Liver (tissue), 8 donors: ENCODE measurements at regions not wholly inside any gene's neighbourhood (a gene's known extent, or its start where the extent isn't known, plus 50 kb on each side); places are given as distances from the start of the nearest gene placed in this dataset.
"Not testable (repeated sequence)": the region's sequence is repeated elsewhere in the genome, so short reads cannot be mapped to it uniquely, and the experiment has no call there.

Experiments
- DNase-seq: peaks from one replicate; pipeline ENCODE4 v3.0.0-alpha.2; 2017; ENCODE audit warnings: low spot score
- H3K27ac ChIP-seq, 2 donors: one replicate each; pipeline ENCODE4 v1.7.0; 2013; ENCODE audit warnings: inconsistent platforms in 2 of 2, low read length in 2 of 2, control low read depth in 1 of 2, low read depth in 1 of 2, mild to moderate bottlenecking in 1 of 2
- H3K27me3 ChIP-seq, 4 donors: one replicate each; pipeline versions ENCODE4 v1.6.1 to v1.7.0; 2013; ENCODE audit warnings: low read length in 3 of 4, inconsistent platforms in 1 of 4, mild to moderate bottlenecking in 1 of 4, moderate library complexity in 1 of 4; ENCODE audit not compliant: control insufficient read depth in 4 of 4, insufficient read depth in 4 of 4
- H3K36me3 ChIP-seq, 4 donors: one replicate each; pipeline versions ENCODE4 v1.6.1 to v1.7.0; 2013; ENCODE audit warnings: low read length in 3 of 4, mild to moderate bottlenecking in 3 of 4, low read depth in 1 of 4, moderate library complexity in 1 of 4; ENCODE audit not compliant: control insufficient read depth in 4 of 4, insufficient read depth in 3 of 4
- H3K4me1 ChIP-seq, 4 donors: one replicate each; pipeline versions ENCODE4 v1.6.1 to v1.7.0; 2013; ENCODE audit warnings: low read length in 3 of 4, mild to moderate bottlenecking in 3 of 4, moderate library complexity in 1 of 4; ENCODE audit not compliant: control insufficient read depth in 4 of 4, insufficient read depth in 4 of 4
- H3K4me3 ChIP-seq, 3 donors: one replicate each; pipeline versions ENCODE4 v1.6.1 to v1.7.0; 2013; ENCODE audit warnings: low read length in 3 of 3, control low read depth in 1 of 3, low read depth in 1 of 3, mild to moderate bottlenecking in 1 of 3
- H3K9ac ChIP-seq, 2 donors: one replicate each; pipeline ENCODE4 v1.7.0; 2013; ENCODE audit warnings: low read length in 2 of 2, mild to moderate bottlenecking in 2 of 2, moderate library complexity in 2 of 2, control low read depth in 1 of 2, low read depth in 1 of 2
- H3K9me3 ChIP-seq, 4 donors: one replicate each; pipeline versions ENCODE4 v1.6.1 to v1.7.0; 2013; ENCODE audit warnings: low read length in 3 of 4; ENCODE audit not compliant: control insufficient read depth in 4 of 4
- HNF4A ChIP-seq, 2 donors: conservative IDR thresholded peaks; 2 replicates each; pipeline ENCODE4 v1.6.1; 2016; ENCODE audit warnings: antibody characterized with exemption in 2 of 2, mild to moderate bottlenecking in 2 of 2
- HNF4G ChIP-seq: IDR thresholded peaks from 2 replicates; pipeline ENCODE4 v1.6.1; 2016; ENCODE audit warnings: antibody characterized with exemption
- JUND ChIP-seq, 2 donors: IDR thresholded peaks; 2 replicates each; pipeline ENCODE4 v1.6.1; 2016; ENCODE audit warnings: antibody characterized with exemption in 2 of 2
- NR2F2 ChIP-seq: IDR thresholded peaks from 2 replicates; pipeline ENCODE4 v1.6.1; 2016; ENCODE audit warnings: antibody characterized with exemption
- RAD21 ChIP-seq, 2 donors: IDR thresholded peaks; 2 replicates each; pipeline ENCODE4 v1.6.1; 2016; ENCODE audit warnings: antibody characterized with exemption in 2 of 2, mild to moderate bottlenecking in 2 of 2
- SP1 ChIP-seq: IDR thresholded peaks from 2 replicates; pipeline ENCODE4 v1.6.1; 2018; ENCODE audit warnings: antibody characterized with exemption, mild to moderate bottlenecking
- TAF1 ChIP-seq: conservative IDR thresholded peaks from 2 replicates; pipeline ENCODE4 v1.6.1; 2016; ENCODE audit warnings: antibody characterized with exemption, mild to moderate bottlenecking
- YY1 ChIP-seq: IDR thresholded peaks from 2 replicates; pipeline ENCODE4 v1.6.1; 2016; ENCODE audit warnings: antibody characterized with exemption, mild to moderate bottlenecking
- WGBS: extraction: QIAGEN DNeasy Blood & Tissue Kit; methylation state at CpG from one replicate; pipeline ENCODE4 v1.1.7; 2013; 5-methylcytosine and 5-hydroxymethylcytosine counted together
- TF ChIP-seq, protein P1 (sequence below): IDR thresholded peaks from 2 replicates; pipeline ENCODE4 v1.6.1; 2016; ENCODE audit warnings: antibody characterized with exemption
- TF ChIP-seq, protein P2 (sequence below): IDR thresholded peaks from 2 replicates; pipeline ENCODE4 v1.6.1; 2016; ENCODE audit warnings: antibody characterized with exemption
- TF ChIP-seq, protein P3 (sequence below): fragments of 150-350 bp; IDR thresholded peaks from 2 replicates; pipeline ENCODE4 v1.5.1; 2017; ENCODE audit warnings: improper control_type of control experiment, low read depth, low read length; ENCODE audit not compliant: missing input control
- TF ChIP-seq, protein P4 (sequence below): IDR thresholded peaks from 2 replicates; pipeline ENCODE4 v1.6.1; 2016; ENCODE audit warnings: antibody characterized with exemption
- donor health status: healthy.
- donor health status: healthy.
- donor health status: healthy.
- donor health status: healthy.
- donor health status: healthy.

DNA sequence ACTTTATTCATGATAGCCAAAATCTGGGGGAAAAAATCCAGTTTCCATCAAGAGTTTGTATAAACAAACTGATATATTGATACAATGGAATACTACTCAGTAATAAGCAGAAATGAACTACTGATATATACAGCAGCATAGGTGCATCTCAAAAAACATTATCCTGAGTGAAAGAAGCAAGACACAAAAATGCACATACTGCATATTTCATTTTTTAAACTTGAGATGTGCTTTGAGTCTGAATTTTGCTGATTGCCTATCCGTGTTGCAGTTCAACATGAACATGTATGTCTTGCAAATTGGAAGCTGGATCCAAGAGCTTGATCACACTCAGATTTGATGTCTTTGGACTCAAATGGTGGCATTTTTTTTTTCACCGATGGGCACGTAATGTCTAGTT, 132.4 kb downstream of the TSEN15 start:
- DNase-seq, result no peak
- H3K9me3 ChIP-seq, result no peaks in the 10 kb centered on the region
- no peak overlapping the region for H3K9ac ChIP-seq
- no peaks in the 10 kb centered on the region for H3K36me3 ChIP-seq
- TF ChIP-seq SP1 (no peak), TAF1 (no peak), HNF4G (no peak)
- TF ChIP-seq, protein P1, sequence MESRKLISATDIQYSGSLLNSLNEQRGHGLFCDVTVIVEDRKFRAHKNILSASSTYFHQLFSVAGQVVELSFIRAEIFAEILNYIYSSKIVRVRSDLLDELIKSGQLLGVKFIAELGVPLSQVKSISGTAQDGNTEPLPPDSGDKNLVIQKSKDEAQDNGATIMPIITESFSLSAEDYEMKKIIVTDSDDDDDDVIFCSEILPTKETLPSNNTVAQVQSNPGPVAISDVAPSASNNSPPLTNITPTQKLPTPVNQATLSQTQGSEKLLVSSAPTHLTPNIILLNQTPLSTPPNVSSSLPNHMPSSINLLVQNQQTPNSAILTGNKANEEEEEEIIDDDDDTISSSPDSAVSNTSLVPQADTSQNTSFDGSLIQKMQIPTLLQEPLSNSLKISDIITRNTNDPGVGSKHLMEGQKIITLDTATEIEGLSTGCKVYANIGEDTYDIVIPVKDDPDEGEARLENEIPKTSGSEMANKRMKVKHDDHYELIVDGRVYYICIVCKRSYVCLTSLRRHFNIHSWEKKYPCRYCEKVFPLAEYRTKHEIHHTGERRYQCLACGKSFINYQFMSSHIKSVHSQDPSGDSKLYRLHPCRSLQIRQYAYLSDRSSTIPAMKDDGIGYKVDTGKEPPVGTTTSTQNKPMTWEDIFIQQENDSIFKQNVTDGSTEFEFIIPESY, result no peak
- no peak overlapping the region for H3K27ac ChIP-seq
- H3K4me1 ChIP-seq, result peaks cover 0 to 6% (median 0%) of the 10 kb centered on the region in 4 donors
- H3K27me3 ChIP-seq, result no peaks in the 10 kb centered on the region
- no peak overlapping the region for H3K4me3 ChIP-seq
- WGBS, result 95% methylated on average over 3 of the region's 3 CpGs

DNA sequence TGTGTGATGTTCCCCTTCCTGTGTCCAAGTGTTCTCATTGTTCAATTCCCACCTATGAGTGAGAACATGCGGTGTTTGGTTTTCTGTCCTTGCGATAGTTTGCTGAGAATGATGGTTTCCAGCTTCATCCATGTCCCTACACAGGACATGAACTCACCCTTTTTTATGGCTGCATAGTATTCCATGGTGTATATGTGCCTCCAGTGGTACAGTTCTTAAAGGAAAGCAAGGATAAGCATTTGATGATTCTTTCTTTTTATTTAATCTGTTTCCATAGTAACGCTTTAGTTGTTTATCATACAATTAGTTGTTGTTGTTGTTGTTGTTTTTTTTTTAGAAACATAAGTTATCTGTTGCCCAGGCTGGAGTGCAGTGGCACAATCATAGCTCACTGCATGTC, 133.1 kb downstream of the TSEN15 start:
- not testable (repeated sequence) for H3K27me3 ChIP-seq, H3K36me3 ChIP-seq, H3K9me3 ChIP-seq, H3K4me3 ChIP-seq, H3K4me1 ChIP-seq, H3K27ac ChIP-seq, DNase-seq, H3K9ac ChIP-seq
- WGBS, result over 99% methylated on average over 3 of the region's 3 CpGs

DNA sequence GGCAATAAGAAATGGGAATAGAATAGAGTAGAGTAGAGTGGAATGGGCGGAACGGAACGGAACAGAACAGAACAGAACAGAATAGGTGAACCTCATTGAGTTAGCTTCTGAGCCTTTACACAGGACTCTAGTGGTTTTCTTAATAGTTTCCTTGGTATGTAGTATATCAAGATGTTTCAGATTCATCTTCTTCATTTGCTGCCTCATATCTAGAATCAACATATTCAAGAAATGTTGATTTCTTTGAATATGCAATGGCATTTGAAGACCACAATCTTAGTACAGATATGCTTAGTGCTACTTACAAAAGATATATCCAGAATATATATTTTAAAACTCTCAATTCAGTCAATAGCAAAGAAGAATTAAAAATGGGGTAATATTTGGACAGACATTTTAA, 133.8 kb downstream of the TSEN15 start:
- no peak for DNase-seq
- H3K36me3 ChIP-seq, result no peaks in the 10 kb centered on the region
- no peak overlapping the region for H3K4me3 ChIP-seq
- WGBS, result 98% methylated on average over 3 of the region's 3 CpGs
- H3K9ac ChIP-seq, result no peak overlapping the region
- no peak for TF ChIP-seq SP1
- TF ChIP-seq NR2F2, result no peak
- TF ChIP-seq HNF4G, result no peak
- TF ChIP-seq RAD21 (IDR thresholded peaks at IDR 0.05), result no peak
- TF ChIP-seq, protein P2, sequence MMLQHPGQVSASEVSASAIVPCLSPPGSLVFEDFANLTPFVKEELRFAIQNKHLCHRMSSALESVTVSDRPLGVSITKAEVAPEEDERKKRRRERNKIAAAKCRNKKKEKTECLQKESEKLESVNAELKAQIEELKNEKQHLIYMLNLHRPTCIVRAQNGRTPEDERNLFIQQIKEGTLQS, result no peak
- TF ChIP-seq, protein P3, sequence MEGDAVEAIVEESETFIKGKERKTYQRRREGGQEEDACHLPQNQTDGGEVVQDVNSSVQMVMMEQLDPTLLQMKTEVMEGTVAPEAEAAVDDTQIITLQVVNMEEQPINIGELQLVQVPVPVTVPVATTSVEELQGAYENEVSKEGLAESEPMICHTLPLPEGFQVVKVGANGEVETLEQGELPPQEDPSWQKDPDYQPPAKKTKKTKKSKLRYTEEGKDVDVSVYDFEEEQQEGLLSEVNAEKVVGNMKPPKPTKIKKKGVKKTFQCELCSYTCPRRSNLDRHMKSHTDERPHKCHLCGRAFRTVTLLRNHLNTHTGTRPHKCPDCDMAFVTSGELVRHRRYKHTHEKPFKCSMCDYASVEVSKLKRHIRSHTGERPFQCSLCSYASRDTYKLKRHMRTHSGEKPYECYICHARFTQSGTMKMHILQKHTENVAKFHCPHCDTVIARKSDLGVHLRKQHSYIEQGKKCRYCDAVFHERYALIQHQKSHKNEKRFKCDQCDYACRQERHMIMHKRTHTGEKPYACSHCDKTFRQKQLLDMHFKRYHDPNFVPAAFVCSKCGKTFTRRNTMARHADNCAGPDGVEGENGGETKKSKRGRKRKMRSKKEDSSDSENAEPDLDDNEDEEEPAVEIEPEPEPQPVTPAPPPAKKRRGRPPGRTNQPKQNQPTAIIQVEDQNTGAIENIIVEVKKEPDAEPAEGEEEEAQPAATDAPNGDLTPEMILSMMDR, result no peak
- TF ChIP-seq JUND (IDR thresholded peaks at IDR 0.05), result no peak
- TF ChIP-seq, protein P4, sequence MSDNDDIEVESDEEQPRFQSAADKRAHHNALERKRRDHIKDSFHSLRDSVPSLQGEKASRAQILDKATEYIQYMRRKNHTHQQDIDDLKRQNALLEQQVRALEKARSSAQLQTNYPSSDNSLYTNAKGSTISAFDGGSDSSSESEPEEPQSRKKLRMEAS, result no peak
- H3K4me1 ChIP-seq, result no peaks in the 10 kb centered on the region
- H3K9me3 ChIP-seq, result no peaks in the 10 kb centered on the region
- no peak overlapping the region for H3K27ac ChIP-seq
- H3K27me3 ChIP-seq, result no peaks in the 10 kb centered on the region

DNA sequence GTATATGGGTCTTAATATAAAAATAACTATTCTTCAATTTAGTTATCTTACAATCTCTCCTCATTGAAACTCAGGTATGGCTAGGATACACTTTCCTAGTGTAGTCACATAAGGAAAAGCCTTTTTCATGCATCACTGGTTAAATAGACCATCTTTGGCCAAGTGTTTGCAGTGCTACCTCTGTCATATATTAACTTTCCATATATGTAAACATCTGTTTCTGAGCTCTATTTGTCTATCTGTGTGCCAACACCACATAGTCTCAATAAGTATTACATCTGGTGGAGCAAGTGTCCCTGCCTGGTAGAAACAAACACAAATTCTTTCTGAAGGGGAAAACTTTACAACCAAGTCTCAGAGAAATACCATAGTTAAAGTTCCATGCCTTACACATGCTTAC, 134.6 kb downstream of the TSEN15 start:
- Histone ChIP-seq H3K27ac (no peak overlapping the region), H3K36me3 (no peaks in the 10 kb centered on the region), H3K9me3 (no peaks in the 10 kb centered on the region), H3K27me3 (peaks cover 0 to 1% (median 0%) of the 10 kb centered on the region in 4 donors), H3K4me3 (no peak overlapping the region), H3K4me1 (no peaks in the 10 kb centered on the region), H3K9ac (no peak overlapping the region)
- no peak for DNase-seq
- TF ChIP-seq, protein P1, result no peak
- TF ChIP-seq HNF4A (conservative IDR thresholded peaks at IDR 0.05) (no peak), YY1 (no peak)
